SU-DHL-6 (cell line): ENCODE measurements at regions not wholly inside any gene's neighbourhood (a gene's known extent, or its start where the extent isn't known, plus 50 kb on each side); places are given as distances from the start of the nearest gene placed in this dataset.

Experiments used
- H2AFZ ChIP-seq: fragments of 200-600 bp; sonication (generic); 2 replicates; pipeline ENCODE4 v1.6.1; 2014; ENCODE audit warnings: low read depth, mild to moderate bottlenecking, moderate library complexity, mixed read lengths, antibody characterized with exemption, low read length; ENCODE audit not compliant: severe bottlenecking
- H3F3A ChIP-seq: fragments of 200-600 bp; shearing (Covaris generic); 2 replicates; pipeline ENCODE4 v1.6.0; 2016; ENCODE audit warnings: antibody characterized with exemption, mild to moderate bottlenecking; ENCODE audit not compliant: insufficient read depth
- H3K27ac ChIP-seq: fragments of 200-600 bp; sonication (generic); 2 replicates; pipeline ENCODE4 v1.5.1; 2016; ENCODE audit warnings: low read depth, mild to moderate bottlenecking, low read length, moderate library complexity, mixed read lengths
- H3K27me3 ChIP-seq: fragments of 200-600 bp; sonication (generic), shearing (Covaris generic); 2 replicates; pipeline ENCODE4 v1.6.0; 2014; ENCODE audit warnings: mild to moderate bottlenecking, low read length
- H3K36me3 ChIP-seq: fragments of 200-600 bp; sonication (generic); 2 replicates; pipeline ENCODE4 v1.6.1; 2014; ENCODE audit warnings: mild to moderate bottlenecking, low read length, mixed read lengths
- H3K4me2 ChIP-seq: fragments of 300-600, 200-600 bp; shearing (Covaris generic), sonication (generic); 2 replicates; pipeline ENCODE4 v1.6.0; 2014; ENCODE audit warnings: low read length, low read depth, mild to moderate bottlenecking; ENCODE audit not compliant: poor library complexity, severe bottlenecking
- H3K4me3 ChIP-seq: fragments of 200-600 bp; sonication (generic); 2 replicates; pipeline ENCODE4 v1.5.1; 2014; ENCODE audit warnings: antibody characterized with exemption, low read length, mild to moderate bottlenecking, mixed read lengths; ENCODE audit not compliant: insufficient read depth, poor library complexity, severe bottlenecking
- H3K79me2 ChIP-seq: fragments of 200-600 bp; sonication (generic); 2 replicates; pipeline ENCODE4 v1.6.1; 2014; ENCODE audit warnings: mild to moderate bottlenecking, low read length, moderate library complexity; ENCODE audit not compliant: insufficient read depth
- H3K9ac ChIP-seq: fragments of 200-600 bp; sonication (generic); 2 replicates; pipeline ENCODE4 v1.7.0; 2014; ENCODE audit warnings: mild to moderate bottlenecking, low read length
- H3K9me2 ChIP-seq: fragments of 200-600 bp; sonication (generic); replicated peaks from 2 replicates; pipeline ENCODE4 v1.6.1; 2014; ENCODE audit warnings: low read length; ENCODE audit not compliant: insufficient read depth
- H3K9me3 ChIP-seq: fragments of 200-600 bp; sonication (generic); 2 replicates; pipeline ENCODE4 v1.6.1; 2014; ENCODE audit warnings: low read length, mixed read lengths; ENCODE audit not compliant: insufficient read depth
- H4K20me1 ChIP-seq: fragments of 200-600 bp; sonication (generic); 2 replicates; pipeline ENCODE4 v1.6.1; 2014; ENCODE audit warnings: low read depth, mild to moderate bottlenecking, antibody characterized with exemption, low read length, moderate library complexity, mixed read lengths
- EZH2phosphoT487 ChIP-seq: fragments of 200-600 bp; sonication (generic), shearing (Covaris generic); conservative IDR thresholded peaks from 2 replicates; pipeline ENCODE4 v1.6.1; 2018; ENCODE audit warnings: mild to moderate bottlenecking, antibody characterized with exemption, low read length, moderate library complexity, mixed read lengths
- TF ChIP-seq, protein P1 (sequence below): fragments of 200-600 bp; sonication (generic); IDR thresholded peaks from one replicate; pipeline ENCODE4 v1.5.1; 2017; ENCODE audit warnings: antibody characterized with exemption, mild to moderate bottlenecking, low read length, moderate library complexity; ENCODE audit not compliant: insufficient read depth, poor library complexity, severe bottlenecking

- Histone ChIP-seq H3K9me2 (no peaks in the 10 kb centered on the region), H3K27ac (no peak overlapping the region), H3F3A (no peaks in the 10 kb centered on the region), H3K9ac (no peak overlapping the region), H3K36me3 (no peaks in the 10 kb centered on the region), H3K4me2 (no peak overlapping the region), H3K9me3 (no peaks in the 10 kb centered on the region), H2AFZ (no peak overlapping the region), H3K4me3 (no peak overlapping the region), H4K20me1 (no peaks in the 10 kb centered on the region), H3K79me2 (no peaks in the 10 kb centered on the region), H3K27me3 (no peaks in the 10 kb centered on the region)
- TF ChIP-seq, protein P1, sequence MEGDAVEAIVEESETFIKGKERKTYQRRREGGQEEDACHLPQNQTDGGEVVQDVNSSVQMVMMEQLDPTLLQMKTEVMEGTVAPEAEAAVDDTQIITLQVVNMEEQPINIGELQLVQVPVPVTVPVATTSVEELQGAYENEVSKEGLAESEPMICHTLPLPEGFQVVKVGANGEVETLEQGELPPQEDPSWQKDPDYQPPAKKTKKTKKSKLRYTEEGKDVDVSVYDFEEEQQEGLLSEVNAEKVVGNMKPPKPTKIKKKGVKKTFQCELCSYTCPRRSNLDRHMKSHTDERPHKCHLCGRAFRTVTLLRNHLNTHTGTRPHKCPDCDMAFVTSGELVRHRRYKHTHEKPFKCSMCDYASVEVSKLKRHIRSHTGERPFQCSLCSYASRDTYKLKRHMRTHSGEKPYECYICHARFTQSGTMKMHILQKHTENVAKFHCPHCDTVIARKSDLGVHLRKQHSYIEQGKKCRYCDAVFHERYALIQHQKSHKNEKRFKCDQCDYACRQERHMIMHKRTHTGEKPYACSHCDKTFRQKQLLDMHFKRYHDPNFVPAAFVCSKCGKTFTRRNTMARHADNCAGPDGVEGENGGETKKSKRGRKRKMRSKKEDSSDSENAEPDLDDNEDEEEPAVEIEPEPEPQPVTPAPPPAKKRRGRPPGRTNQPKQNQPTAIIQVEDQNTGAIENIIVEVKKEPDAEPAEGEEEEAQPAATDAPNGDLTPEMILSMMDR, result no peak
- TF ChIP-seq EZH2phosphoT487, result no peak
Observed at GRCh38 chr11:11169715-11170351, 183.2 kb downstream of the CSNK2A3 start.

DNA sequence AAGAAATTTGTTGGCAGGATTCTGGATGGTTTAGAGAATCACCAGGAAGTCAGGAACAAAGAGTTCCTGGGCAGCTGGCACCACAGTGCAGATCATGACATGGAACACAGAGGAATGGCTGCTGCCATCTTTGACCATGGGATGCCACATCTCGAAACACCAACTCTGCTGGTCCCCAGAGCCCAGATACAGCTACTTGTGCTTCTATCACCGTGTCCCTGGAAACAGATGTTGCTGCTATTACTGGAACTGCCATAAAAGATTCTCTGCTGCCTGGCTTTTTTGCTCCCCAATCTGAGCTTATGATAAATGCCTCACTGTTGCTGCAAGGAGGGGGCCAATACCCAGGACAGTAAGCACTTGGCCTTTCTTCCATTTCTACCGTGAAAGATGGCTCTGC, 185.2 kb downstream of the CSNK2A3 start:
- no peaks in the 10 kb centered on the region for H3K27me3 ChIP-seq

DNA sequence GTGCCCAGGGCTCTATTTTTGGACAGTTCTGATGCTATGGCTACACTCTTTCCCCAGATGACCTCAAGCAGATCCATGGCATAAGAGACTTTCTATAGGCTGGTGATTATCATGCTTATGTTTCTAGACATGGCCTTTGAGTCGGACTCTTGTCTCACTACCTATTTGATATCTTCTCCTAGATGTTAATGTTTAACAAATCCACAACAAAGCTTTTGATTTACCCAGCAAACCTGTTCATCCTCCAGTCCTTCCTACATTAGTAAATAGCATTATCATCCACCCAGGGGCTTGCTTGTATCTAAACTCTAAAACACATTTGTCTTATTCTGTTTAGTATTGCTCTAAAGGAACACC, 188.7 kb downstream of the CSNK2A3 start:
- H3K9me3 ChIP-seq, result peaks cover 7% of the 10 kb centered on the region; the same call in 1 of the 2 replicates
- no peaks in the 10 kb centered on the region for H3K9me2 ChIP-seq
- no peak overlapping the region for H3K9ac ChIP-seq
- H3K36me3 ChIP-seq, result no peaks in the 10 kb centered on the region
- H3K4me3 ChIP-seq, result no peak overlapping the region
- H3K27ac ChIP-seq, result no peak overlapping the region
- H3K4me2 ChIP-seq, result no peak overlapping the region
- TF ChIP-seq, protein P1, result no peak
- no peak for TF ChIP-seq EZH2phosphoT487
- no peak overlapping the region for H2AFZ ChIP-seq
- H3K79me2 ChIP-seq, result no peaks in the 10 kb centered on the region
- no peaks in the 10 kb centered on the region for H4K20me1 ChIP-seq
- H3F3A ChIP-seq, result no peaks in the 10 kb centered on the region
- no peaks in the 10 kb centered on the region for H3K27me3 ChIP-seq

More for the DNA sequence above, 185.2 kb downstream of the CSNK2A3 start:
- Histone ChIP-seq H3K36me3 (no peaks in the 10 kb centered on the region), H3K9me2 (no peaks in the 10 kb centered on the region), H3K4me2 (no peak overlapping the region), H3K4me3 (no peak overlapping the region), H3F3A (no peaks in the 10 kb centered on the region), H4K20me1 (no peaks in the 10 kb centered on the region), H3K9ac (no peak overlapping the region), H3K27ac (no peak overlapping the region), H2AFZ (no peak overlapping the region), H3K9me3 (no peaks in the 10 kb centered on the region), H3K79me2 (no peaks in the 10 kb centered on the region)
- no peak for TF ChIP-seq EZH2phosphoT487

DNA sequence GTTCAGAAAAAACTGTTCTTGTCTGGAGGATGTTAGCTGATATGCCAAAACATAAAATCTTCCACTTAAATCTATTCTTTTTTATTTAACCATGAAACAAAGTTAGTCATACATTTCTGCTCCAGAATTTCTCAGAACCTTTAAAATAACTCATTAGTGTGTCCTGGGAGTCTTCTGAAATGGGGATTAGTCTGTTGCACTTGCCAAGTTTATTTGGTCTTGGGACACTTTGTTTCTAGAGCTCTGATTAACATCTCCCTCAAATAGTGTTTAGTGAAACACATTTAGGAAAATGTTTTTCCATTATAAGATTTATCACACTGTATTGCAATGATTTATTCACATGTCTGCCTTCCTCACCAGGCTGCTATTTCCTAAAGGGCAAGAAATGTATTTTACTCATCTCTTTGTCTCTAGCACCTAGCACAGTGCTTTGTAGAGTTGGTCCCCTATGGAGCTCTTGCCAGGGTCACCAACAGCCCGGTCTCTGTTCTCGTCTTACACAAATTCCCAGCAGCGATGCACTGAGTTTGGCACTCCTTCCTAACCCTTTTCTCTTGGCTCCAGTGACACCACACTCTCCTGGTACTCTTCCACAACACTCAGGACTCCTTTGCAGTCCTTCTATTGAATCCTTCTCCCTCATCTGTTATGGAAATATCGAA, 189.2 kb downstream of the CSNK2A3 start:
- H2AFZ ChIP-seq, result no peak overlapping the region
- H3K27ac ChIP-seq, result no peak overlapping the region
- peaks cover 7% of the 10 kb centered on the region; the same call in 1 of the 2 replicates for H3K9me3 ChIP-seq
- no peak overlapping the region for H3K9ac ChIP-seq
- H3K27me3 ChIP-seq, result no peaks in the 10 kb centered on the region
- H4K20me1 ChIP-seq, result no peaks in the 10 kb centered on the region
- TF ChIP-seq, protein P1, result no peak
- TF ChIP-seq EZH2phosphoT487, result no peak
- H3K9me2 ChIP-seq, result no peaks in the 10 kb centered on the region
- no peaks in the 10 kb centered on the region for H3K79me2 ChIP-seq
- H3K4me2 ChIP-seq, result no peak overlapping the region
- H3K36me3 ChIP-seq, result no peaks in the 10 kb centered on the region
- H3F3A ChIP-seq, result no peaks in the 10 kb centered on the region
- no peak overlapping the region for H3K4me3 ChIP-seq
